ENCODE measurements at regions not wholly inside any gene's neighbourhood (a gene's known extent, or its start where the extent isn't known, plus 50 kb on each side); places are given as distances from the start of the nearest gene placed in this dataset.

GRCh38 chr10:106185951-106186350 lies 978.6 kb downstream of the SORCS1 start:
- no peak overlapping the region for H2AFZ ChIP-seq (ENCODE audit: low read depth, low read length, severe bottlenecking)
- H3K9me3 ChIP-seq (ENCODE audit: insufficient read depth, low read length) = no peaks in the 10 kb centered on the region
- no peaks in the 10 kb centered on the region for H3K36me3 ChIP-seq (ENCODE audit: low read length)
- no peak overlapping the region for H3K4me2 ChIP-seq (ENCODE audit: low read depth, low read length, poor library complexity, severe bottlenecking)
- no peaks in the 10 kb centered on the region for H3F3A ChIP-seq (ENCODE audit: insufficient read depth)
- no peaks in the 10 kb centered on the region for H3K27me3 ChIP-seq (ENCODE audit: low read length)
- no peaks in the 10 kb centered on the region for H3K9me2 ChIP-seq (replicated peaks; ENCODE audit: insufficient read depth, low read length)
- no peak overlapping the region for H3K9ac ChIP-seq (ENCODE audit: low read length)
- no peaks in the 10 kb centered on the region for H3K79me2 ChIP-seq (ENCODE audit: insufficient read depth, low read length)
- TF ChIP-seq EZH2phosphoT487 (conservative IDR thresholded peaks at IDR 0.05; ENCODE audit: low read length) (no peak), CTCF (IDR thresholded peaks at IDR 0.05; ENCODE audit: insufficient read depth, low read length, poor library complexity, severe bottlenecking) (no peak)
- no peak overlapping the region for H3K4me3 ChIP-seq (ENCODE audit: insufficient read depth, low read length, poor library complexity, severe bottlenecking)
- no peaks in the 10 kb centered on the region for H4K20me1 ChIP-seq (ENCODE audit: low read depth, low read length)
- no peak overlapping the region for H3K27ac ChIP-seq (ENCODE audit: low read depth, low read length)

- H3K9ac ChIP-seq (ENCODE audit: low read length) = no peak overlapping the region
- H3K79me2 ChIP-seq (ENCODE audit: insufficient read depth, low read length) = no peaks in the 10 kb centered on the region
- no peaks in the 10 kb centered on the region for H3K9me2 ChIP-seq (replicated peaks; ENCODE audit: insufficient read depth, low read length)
- H3F3A ChIP-seq (ENCODE audit: insufficient read depth) = no peaks in the 10 kb centered on the region
- no peaks in the 10 kb centered on the region for H4K20me1 ChIP-seq (ENCODE audit: low read depth, low read length)
- no peaks in the 10 kb centered on the region for H3K36me3 ChIP-seq (ENCODE audit: low read length)
- no peaks in the 10 kb centered on the region for H3K27me3 ChIP-seq (ENCODE audit: low read length)
- no peak overlapping the region for H3K27ac ChIP-seq (ENCODE audit: low read depth, low read length)
- H3K9me3 ChIP-seq (ENCODE audit: insufficient read depth, low read length) = no peaks in the 10 kb centered on the region
- H3K4me3 ChIP-seq (ENCODE audit: insufficient read depth, low read length, poor library complexity, severe bottlenecking) = no peak overlapping the region
- no peak for TF ChIP-seq CTCF (IDR thresholded peaks at IDR 0.05; ENCODE audit: insufficient read depth, low read length, poor library complexity, severe bottlenecking)
- no peak for TF ChIP-seq EZH2phosphoT487 (conservative IDR thresholded peaks at IDR 0.05; ENCODE audit: low read length)
- H3K4me2 ChIP-seq (ENCODE audit: low read depth, low read length, poor library complexity, severe bottlenecking) = no peak overlapping the region
- no peak overlapping the region for H2AFZ ChIP-seq (ENCODE audit: low read depth, low read length, severe bottlenecking)
These were observed 981.5 kb downstream of the SORCS1 start for GRCh38 chr10:106183041-106183440.

GRCh38 chr10:106182542-106182941 lies 982.0 kb downstream of the SORCS1 start:
- H3K36me3 ChIP-seq (ENCODE audit: low read length) = no peaks in the 10 kb centered on the region
- no peak overlapping the region for H3K9ac ChIP-seq (ENCODE audit: low read length)
- H3K4me3 ChIP-seq (ENCODE audit: insufficient read depth, low read length, poor library complexity, severe bottlenecking) = no peak overlapping the region
- H3K4me2 ChIP-seq (ENCODE audit: low read depth, low read length, poor library complexity, severe bottlenecking) = no peak overlapping the region
- no peaks in the 10 kb centered on the region for H4K20me1 ChIP-seq (ENCODE audit: low read depth, low read length)
- no peaks in the 10 kb centered on the region for H3K9me3 ChIP-seq (ENCODE audit: insufficient read depth, low read length)
- H2AFZ ChIP-seq (ENCODE audit: low read depth, low read length, severe bottlenecking) = no peak overlapping the region
- no peak overlapping the region for H3K27ac ChIP-seq (ENCODE audit: low read depth, low read length)
- no peaks in the 10 kb centered on the region for H3K9me2 ChIP-seq (replicated peaks; ENCODE audit: insufficient read depth, low read length)
- TF ChIP-seq EZH2phosphoT487 (conservative IDR thresholded peaks at IDR 0.05; ENCODE audit: low read length) (no peak), CTCF (IDR thresholded peaks at IDR 0.05; ENCODE audit: insufficient read depth, low read length, poor library complexity, severe bottlenecking) (no peak)
- no peaks in the 10 kb centered on the region for H3K27me3 ChIP-seq (ENCODE audit: low read length)
- no peaks in the 10 kb centered on the region for H3K79me2 ChIP-seq (ENCODE audit: insufficient read depth, low read length)
- no peaks in the 10 kb centered on the region for H3F3A ChIP-seq (ENCODE audit: insufficient read depth)
